ENCODE measurements at regions not wholly inside any gene's neighbourhood (a gene's known extent, or its start where the extent isn't known, plus 50 kb on each side); places are given as distances from the start of the nearest gene placed in this dataset.
"Not testable (repeated sequence)": the region's sequence is repeated elsewhere in the genome, so short reads cannot be mapped to it uniquely, and the experiment has no call there.

- no peak for TF ChIP-seq CTCF (IDR thresholded peaks at IDR 0.05; ENCODE audit: control insufficient read depth, insufficient read depth, low read depth, low read length, missing control alignments)
- H3K4me3 ChIP-seq (ENCODE audit: control insufficient read depth, low read depth, low read length): no peak overlapping the region
- DNase-seq (ENCODE audit: low read depth): no peak
These were observed 602.9 kb upstream of the KIF2B start for GRCh38 chr17:53219821-53220220.

- no peak for TF ChIP-seq CTCF (IDR thresholded peaks at IDR 0.05; ENCODE audit: control insufficient read depth, insufficient read depth, low read depth, low read length, missing control alignments)
- no peak for DNase-seq (ENCODE audit: low read depth)
- no peak overlapping the region for H3K4me3 ChIP-seq (ENCODE audit: control insufficient read depth, low read depth, low read length)
These were observed 604.0 kb upstream of the KIF2B start for GRCh38 chr17:53218723-53219122.

GRCh38 chr17:53217311-53217710 is 605.4 kb upstream of the KIF2B start:
- no peak for TF ChIP-seq CTCF (IDR thresholded peaks at IDR 0.05; ENCODE audit: control insufficient read depth, insufficient read depth, low read depth, low read length, missing control alignments)
- no peak overlapping the region for H3K4me3 ChIP-seq (ENCODE audit: control insufficient read depth, low read depth, low read length)
- no peak for DNase-seq (ENCODE audit: low read depth)

GRCh38 chr17:53208935-53209334 is 613.8 kb upstream of the KIF2B start:
- not testable (repeated sequence) for H3K4me3 ChIP-seq (ENCODE audit: control insufficient read depth, low read depth, low read length); DNase-seq (ENCODE audit: low read depth)

GRCh38 chr17:53193044-53193443 is 629.7 kb upstream of the KIF2B start:
- no peak overlapping the region for H3K4me3 ChIP-seq (ENCODE audit: control insufficient read depth, low read depth, low read length)
- no peak for TF ChIP-seq CTCF (IDR thresholded peaks at IDR 0.05; ENCODE audit: control insufficient read depth, insufficient read depth, low read depth, low read length, missing control alignments)
- no peak for DNase-seq (ENCODE audit: low read depth)

GRCh38 chr17:53191878-53192277 is 630.8 kb upstream of the KIF2B start:
- TF ChIP-seq CTCF (IDR thresholded peaks at IDR 0.05; ENCODE audit: control insufficient read depth, insufficient read depth, low read depth, low read length, missing control alignments): no peak
- no peak overlapping the region for H3K4me3 ChIP-seq (ENCODE audit: control insufficient read depth, low read depth, low read length)

GRCh38 chr17:53186001-53186400 is 636.7 kb upstream of the KIF2B start:
- H3K4me3 ChIP-seq (ENCODE audit: control insufficient read depth, low read depth, low read length): no peak overlapping the region
- no peak for TF ChIP-seq CTCF (IDR thresholded peaks at IDR 0.05; ENCODE audit: control insufficient read depth, insufficient read depth, low read depth, low read length, missing control alignments)
- DNase-seq (ENCODE audit: low read depth): no peak

More at GRCh38 chr17:53191878-53192277, 630.8 kb upstream of the KIF2B start:
- DNase-seq (ENCODE audit: low read depth): no peak

All from AG09309 (cell line).